ENCODE measurements at regions not wholly inside any gene's neighbourhood (a gene's known extent, or its start where the extent isn't known, plus 50 kb on each side); places are given as distances from the start of the nearest gene placed in this dataset.

DNA sequence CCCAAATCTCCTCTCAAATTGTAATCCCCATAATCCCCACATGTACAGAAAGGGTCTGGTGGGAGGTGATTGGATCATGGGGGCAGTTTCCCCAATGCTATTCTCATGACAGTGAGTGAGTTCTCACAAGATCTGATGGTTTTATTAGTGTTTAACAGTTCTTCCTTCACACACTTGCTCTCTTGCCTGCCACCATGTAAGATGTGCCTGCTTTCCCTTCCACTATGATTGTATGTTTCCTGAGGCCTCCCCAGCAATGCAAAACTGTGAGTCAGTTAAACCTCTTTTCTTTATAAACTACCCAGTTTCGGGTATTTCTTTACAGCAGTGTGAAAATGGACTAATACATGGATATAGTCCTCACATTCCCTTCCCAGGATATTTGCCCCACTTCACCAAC lies 126.7 kb upstream of the SPATA12 start:
- DNase-seq (ENCODE audit: extremely low read depth, low read depth) = no peak
- no peak for TF ChIP-seq CTCF (IDR thresholded peaks at IDR 0.05; ENCODE audit: low read depth, low read length)

DNA sequence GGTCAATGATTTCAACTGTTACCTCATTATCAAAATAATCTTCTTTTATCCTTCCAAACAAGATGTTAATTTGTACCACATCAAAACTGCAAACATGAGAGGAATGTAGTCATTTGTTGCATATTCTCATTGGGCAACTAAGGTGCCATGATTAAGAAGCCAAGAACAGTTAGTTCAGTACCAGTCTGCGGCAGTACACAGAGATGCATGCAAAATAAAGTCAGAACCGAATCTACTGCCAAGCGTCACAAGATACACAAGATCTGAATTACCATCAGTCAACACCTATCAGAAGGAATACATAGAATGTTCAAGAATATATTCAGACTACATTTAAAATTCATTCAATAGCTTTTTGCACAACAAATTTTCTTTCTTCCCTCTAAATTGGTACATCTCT lies 127.6 kb upstream of the SPATA12 start:
- no peak for TF ChIP-seq CTCF (IDR thresholded peaks at IDR 0.05; ENCODE audit: low read depth, low read length)
- DNase-seq (ENCODE audit: extremely low read depth, low read depth) = no peak

- no peak for DNase-seq (ENCODE audit: extremely low read depth, low read depth)
- TF ChIP-seq CTCF (IDR thresholded peaks at IDR 0.05; ENCODE audit: low read depth, low read length) = no peak
Observed at GRCh38 chr3:56931836-56932235, 128.6 kb upstream of the SPATA12 start.

- TF ChIP-seq CTCF (IDR thresholded peaks at IDR 0.05; ENCODE audit: low read depth, low read length) = no peak
- no peak for DNase-seq (ENCODE audit: extremely low read depth, low read depth)
Observed at GRCh38 chr3:56930706-56931105, 129.0 kb upstream of the ARHGEF3 start.

DNA sequence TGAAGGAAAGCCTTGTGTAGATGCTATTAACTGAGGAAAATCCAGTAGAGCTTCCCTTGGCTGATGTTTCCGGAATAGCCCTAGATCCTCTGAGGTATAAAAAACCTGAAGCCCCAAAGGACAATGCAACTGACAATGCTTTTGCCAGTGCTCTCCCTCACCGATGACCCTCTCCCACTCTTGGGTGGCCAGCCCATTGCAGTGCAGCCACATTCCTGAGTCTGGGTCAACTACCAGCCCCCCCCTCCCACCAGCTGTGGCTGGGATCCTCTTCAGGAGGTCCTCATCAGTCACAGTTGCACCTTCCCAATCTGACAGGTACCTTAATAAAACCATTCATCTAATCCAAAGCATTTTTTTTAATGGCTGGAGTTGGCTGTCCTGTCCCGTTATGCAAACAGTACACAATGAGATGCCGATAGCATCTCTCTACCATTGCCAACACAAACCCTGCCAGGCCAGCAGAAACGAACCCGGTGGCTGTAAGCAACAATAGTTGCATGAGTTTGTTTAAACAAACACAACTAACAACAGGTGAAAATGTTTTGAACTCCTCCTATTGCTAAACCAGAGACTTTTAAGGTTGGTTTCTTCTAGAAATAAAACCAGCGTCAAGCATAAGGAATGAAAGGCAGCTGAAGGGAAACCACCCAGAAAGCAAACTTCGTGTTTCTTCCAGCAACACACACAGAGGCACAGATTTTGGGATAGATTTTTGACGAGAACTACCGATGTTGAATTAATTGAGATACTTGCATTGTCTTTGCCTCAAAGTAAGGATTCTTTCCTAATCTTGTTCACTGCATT lies 128.3 kb upstream of the ARHGEF3 start:
- TF ChIP-seq CTCF (IDR thresholded peaks at IDR 0.05; ENCODE audit: low read depth, low read length) = no peak
- DNase-seq (ENCODE audit: extremely low read depth, low read depth) = no peak

GRCh38 chr3:56928379-56929068 lies 126.8 kb upstream of the ARHGEF3 start:
- no peak for TF ChIP-seq CTCF (IDR thresholded peaks at IDR 0.05; ENCODE audit: low read depth, low read length)
- DNase-seq (ENCODE audit: extremely low read depth, low read depth) = no peak

GRCh38 chr3:56927855-56928254 lies 126.1 kb upstream of the ARHGEF3 start:
- DNase-seq (ENCODE audit: extremely low read depth, low read depth) = no peak
- TF ChIP-seq CTCF (IDR thresholded peaks at IDR 0.05; ENCODE audit: low read depth, low read length) = no peak

All from AG09319 (cell line).